PC-9 (cell line): ENCODE measurements at regions not wholly inside any gene's neighbourhood (a gene's known extent, or its start where the extent isn't known, plus 50 kb on each side); places are given as distances from the start of the nearest gene placed in this dataset.

ENCODE experiments used
- BruUV-seq: library from RNA; stranded (reverse); fragments of 400-500 nt; replicated peaks from 2 replicates; lab custom pipeline; 2021; lab: Mats Ljungman, UMichigan
- CTCF ChIA-PET: fragments of 300-600 bp; sonication (Branson Sonifier 250); formaldehyde crosslinking; loops from one replicate; lab custom pipeline; 2022; ENCODE audit warnings: antibody characterized with exemption; lab: Charles Lee
- POLR2A ChIA-PET: fragments of 300-600 bp; sonication (Branson Sonifier 250); formaldehyde crosslinking; loops from one replicate; lab custom pipeline; 2022; ENCODE audit warnings: antibody characterized with exemption; ENCODE audit not compliant: unreplicated experiment; lab: Charles Lee
- DNase-seq, 2 experiments: peaks; one replicate each; pipeline versions ENCODE4 v3.0.0 to v3.0.0-alpha.2; 2015 to 2022; ENCODE audit warnings: mixed read lengths in 1 of 2
- H2AFZ ChIP-seq: fragments of 200-600 bp; sonication (generic); 2 replicates; pipeline ENCODE4 v1.8.1; 2017; ENCODE audit warnings: antibody characterized with exemption
- H3F3A ChIP-seq: fragments of 200-600 bp; sonication (generic); 2 replicates; pipeline ENCODE4 v1.8.1; 2017; ENCODE audit warnings: antibody characterized with exemption, mild to moderate bottlenecking, low read depth; ENCODE audit not compliant: insufficient read depth
- H3K27ac ChIP-seq: fragments of 200-600 bp; sonication (generic); 2 replicates; pipeline ENCODE4 v1.6.1; 2016; ENCODE audit warnings: mixed run types
- H3K27me3 ChIP-seq: fragments of 200-600 bp; sonication (generic); 2 replicates; pipeline ENCODE4 v1.6.1; 2016; ENCODE audit warnings: low read depth, mixed run types; ENCODE audit not compliant: insufficient read depth
- H3K36me3 ChIP-seq: fragments of 200-600 bp; sonication (generic); 2 replicates; pipeline ENCODE4 v1.6.1; 2016; ENCODE audit warnings: low read depth, mixed run types
- H3K4me1 ChIP-seq: fragments of 200-600 bp; sonication (generic); replicated peaks from 2 replicates; pipeline ENCODE4 v1.6.1; 2016; ENCODE audit warnings: mixed run types; ENCODE audit not compliant: insufficient read depth
- H3K4me2 ChIP-seq: fragments of 200-600 bp; sonication (generic); 2 replicates; pipeline ENCODE4 v1.6.1; 2017; ENCODE audit warnings: mixed run types
- H3K4me3 ChIP-seq: fragments of 200-600 bp; sonication (generic); 2 replicates; pipeline ENCODE4 v1.6.1; 2016; ENCODE audit warnings: mixed run types
- H3K79me2 ChIP-seq: fragments of 200-600 bp; sonication (generic); 2 replicates; pipeline ENCODE4 v1.6.1; 2017; ENCODE audit warnings: low read depth, mixed run types
- H3K9me2 ChIP-seq: fragments of 200-600 bp; sonication (generic); 2 replicates; pipeline ENCODE4 v1.8.1; 2017; ENCODE audit warnings: mild to moderate bottlenecking; ENCODE audit not compliant: insufficient read depth
- H3K9me3 ChIP-seq: fragments of 200-600 bp; sonication (generic); 2 replicates; pipeline ENCODE4 v1.8.1; 2016; ENCODE audit warnings: low read depth; ENCODE audit not compliant: insufficient read depth
- H4K20me1 ChIP-seq: fragments of 200-600 bp; sonication (generic); 2 replicates; pipeline ENCODE4 v1.8.1; 2017; ENCODE audit not compliant: insufficient read depth
- EZH2 ChIP-seq: fragments of 200-600 bp; sonication (generic); IDR thresholded peaks from 2 replicates; pipeline ENCODE4 v1.8.0; 2017; ENCODE audit warnings: antibody characterized with exemption, low read depth
- intact Hi-C: fragments of 100-400 bp; cut with micrococcal nuclease; formaldehyde crosslinking; loops from one replicate; pipeline ENCODE4 v1.10.0; 2022; ENCODE audit not compliant: unreplicated experiment
- TF ChIP-seq, protein P1 (sequence below): fragments of 200-600 bp; sonication (generic); conservative IDR thresholded peaks from 2 replicates; pipeline ENCODE4 v1.6.1; 2017; ENCODE audit warnings: mixed run types, antibody characterized with exemption, mild to moderate bottlenecking, moderate library complexity

- no peaks in the 10 kb centered on the region for H3K27me3 ChIP-seq
- H3K4me3 ChIP-seq: no peak overlapping the region
- no peaks in the 10 kb centered on the region for H3K36me3 ChIP-seq
- no peaks in the 10 kb centered on the region for H3F3A ChIP-seq
- no peak for DNase-seq
- no peak overlapping the region for H2AFZ ChIP-seq
- no peaks in the 10 kb centered on the region for H3K9me2 ChIP-seq
- ChIA-PET POLR2A (no interaction called here), CTCF (interaction anchor here (0.5 to 0.6 kb wide), 2 partner anchors 783 to 795 kb away, joined by 3 to 6 read pairs; no protein-coding TSS in a partner anchor)
- H3K79me2 ChIP-seq: no peaks in the 10 kb centered on the region
- no peak for TF ChIP-seq EZH2
- TF ChIP-seq, protein P1, sequence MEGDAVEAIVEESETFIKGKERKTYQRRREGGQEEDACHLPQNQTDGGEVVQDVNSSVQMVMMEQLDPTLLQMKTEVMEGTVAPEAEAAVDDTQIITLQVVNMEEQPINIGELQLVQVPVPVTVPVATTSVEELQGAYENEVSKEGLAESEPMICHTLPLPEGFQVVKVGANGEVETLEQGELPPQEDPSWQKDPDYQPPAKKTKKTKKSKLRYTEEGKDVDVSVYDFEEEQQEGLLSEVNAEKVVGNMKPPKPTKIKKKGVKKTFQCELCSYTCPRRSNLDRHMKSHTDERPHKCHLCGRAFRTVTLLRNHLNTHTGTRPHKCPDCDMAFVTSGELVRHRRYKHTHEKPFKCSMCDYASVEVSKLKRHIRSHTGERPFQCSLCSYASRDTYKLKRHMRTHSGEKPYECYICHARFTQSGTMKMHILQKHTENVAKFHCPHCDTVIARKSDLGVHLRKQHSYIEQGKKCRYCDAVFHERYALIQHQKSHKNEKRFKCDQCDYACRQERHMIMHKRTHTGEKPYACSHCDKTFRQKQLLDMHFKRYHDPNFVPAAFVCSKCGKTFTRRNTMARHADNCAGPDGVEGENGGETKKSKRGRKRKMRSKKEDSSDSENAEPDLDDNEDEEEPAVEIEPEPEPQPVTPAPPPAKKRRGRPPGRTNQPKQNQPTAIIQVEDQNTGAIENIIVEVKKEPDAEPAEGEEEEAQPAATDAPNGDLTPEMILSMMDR: no peak
- no peak overlapping the region for H3K4me2 ChIP-seq
- no TSS peak for BruUV-seq
- H3K27ac ChIP-seq: no peak overlapping the region
- intact Hi-C loops: loop anchor here (10.0 kb wide), 1 partner anchor 201 kb away; no protein-coding TSS in a partner anchor
- no peaks in the 10 kb centered on the region; the same call in 1 of the 2 replicates for H3K9me3 ChIP-seq
- peaks cover 15% of the 10 kb centered on the region for H3K4me1 ChIP-seq
- no peaks in the 10 kb centered on the region for H4K20me1 ChIP-seq
Observed at GRCh38 chr4:38386005-38386551, 277.9 kb upstream of the KLF3 start.

DNA sequence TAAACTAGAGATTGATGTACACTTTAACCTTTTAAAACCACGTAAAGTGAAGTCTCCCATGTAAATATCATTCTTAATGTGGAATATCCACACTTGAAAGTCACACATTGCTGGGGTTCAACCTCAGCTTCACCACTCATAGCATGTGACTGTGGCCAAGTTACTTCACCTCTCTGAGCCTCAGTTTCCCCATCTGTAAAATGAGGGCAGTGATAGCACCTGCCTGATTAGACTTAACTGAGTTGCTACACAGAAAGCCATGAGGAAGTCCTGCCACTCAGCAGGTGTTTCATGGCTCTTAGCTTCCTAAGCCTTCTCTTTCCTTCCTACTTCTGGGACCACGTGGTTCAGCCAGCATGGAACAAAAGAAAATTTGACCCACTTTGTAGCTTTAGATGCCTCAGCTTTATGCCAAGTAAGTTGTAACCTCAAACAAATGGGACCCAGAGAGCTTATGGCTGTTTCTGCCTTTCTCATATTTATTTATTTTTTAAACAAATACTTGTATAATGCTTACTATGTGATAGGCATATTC is 277.3 kb upstream of the KLF3 start:
- H4K20me1 ChIP-seq: no peaks in the 10 kb centered on the region
- BruUV-seq: no TSS peak
- ChIA-PET CTCF (interaction anchor here (0.6 kb wide), 1 partner anchor 795 kb away, joined by 6 read pairs; no protein-coding TSS in a partner anchor), POLR2A (no interaction called here)
- no peaks in the 10 kb centered on the region for H3K9me2 ChIP-seq
- H2AFZ ChIP-seq: no peak overlapping the region
- H3K27ac ChIP-seq: no peak overlapping the region
- no peaks in the 10 kb centered on the region for H3F3A ChIP-seq
- no peaks in the 10 kb centered on the region for H3K79me2 ChIP-seq
- intact Hi-C loops: loop anchor here (10.0 kb wide), 1 partner anchor 202 kb away; no protein-coding TSS in a partner anchor
- no peaks in the 10 kb centered on the region for H3K36me3 ChIP-seq
- H3K4me3 ChIP-seq: no peak overlapping the region
- H3K9me3 ChIP-seq: no peaks in the 10 kb centered on the region; the same call in 1 of the 2 replicates
- H3K4me2 ChIP-seq: no peak overlapping the region
- DNase-seq: no peak
- peaks cover 15% of the 10 kb centered on the region for H3K4me1 ChIP-seq
- H3K27me3 ChIP-seq: no peaks in the 10 kb centered on the region
- no peak for TF ChIP-seq EZH2
- TF ChIP-seq, protein P1: no peak

- H3K27me3 ChIP-seq: no peaks in the 10 kb centered on the region
- no peaks in the 10 kb centered on the region for H4K20me1 ChIP-seq
- no peak overlapping the region for H3K4me2 ChIP-seq
- H3K9me3 ChIP-seq: peaks cover 1% of the 10 kb centered on the region; the same call in 1 of the 2 replicates
- H3F3A ChIP-seq: no peaks in the 10 kb centered on the region
- no TSS peak for BruUV-seq
- H3K36me3 ChIP-seq: no peaks in the 10 kb centered on the region
- ChIA-PET CTCF (no interaction called here), POLR2A (no interaction called here)
- intact Hi-C loops: loop anchor here (10.0 kb wide), 1 partner anchor 203 kb away; no protein-coding TSS in a partner anchor
- no peaks in the 10 kb centered on the region for H3K79me2 ChIP-seq
- TF ChIP-seq EZH2: no peak
- no peak overlapping the region for H3K4me3 ChIP-seq
- DNase-seq: no peak
- no peak overlapping the region for H3K27ac ChIP-seq
- H3K9me2 ChIP-seq: no peaks in the 10 kb centered on the region
- H3K4me1 ChIP-seq: peaks cover 15% of the 10 kb centered on the region
- no peak overlapping the region for H2AFZ ChIP-seq
Observed at GRCh38 chr4:38387348-38387747, 276.7 kb upstream of the KLF3 start.
